ENCODE measurements at regions not wholly inside any gene's neighbourhood (a gene's known extent, or its start where the extent isn't known, plus 50 kb on each side); places are given as distances from the start of the nearest gene placed in this dataset.
A peak's percentile ranks its signal among the peaks of the same experiment; 100 is the strongest.

GRCh38 chr4:53680598-53680997 lies 89.3 kb upstream of the LNX1 start:
- Histone ChIP-seq H3K4me3 (no peak overlapping the region), H3K36me3 (no peaks in the 10 kb centered on the region), H3K4me1 (peaks cover 0 to 8% (median 0%) of the 10 kb centered on the region in 4 donors), H3K9me3 (no peaks in the 10 kb centered on the region), H3K27ac (no peak overlapping the region), H3K27me3 (no peaks in the 10 kb centered on the region)
- intact Hi-C loops (cut with DNase I; ENCODE audit: low total_unique reads) = no loop called here
- no peak for TF ChIP-seq CTCF (IDR thresholded peaks at IDR 0.05)
- DNase-seq = no peak

GRCh38 chr4:53680168-53680567 lies 88.9 kb upstream of the LNX1 start:
- H3K27me3 ChIP-seq = no peaks in the 10 kb centered on the region
- no peaks in the 10 kb centered on the region for H3K9me3 ChIP-seq
- H3K36me3 ChIP-seq = no peaks in the 10 kb centered on the region
- peaks cover 0 to 8% (median 0%) of the 10 kb centered on the region in 4 donors for H3K4me1 ChIP-seq
- no peak overlapping the region for H3K27ac ChIP-seq
- DNase-seq = no peak
- no peak overlapping the region for H3K4me3 ChIP-seq
- intact Hi-C loops (cut with DNase I; ENCODE audit: low total_unique reads) = no loop called here
- no peak for TF ChIP-seq CTCF (IDR thresholded peaks at IDR 0.05)

GRCh38 chr4:53676402-53676871 lies 85.2 kb upstream of the LNX1 start:
- DNase-seq = no peak
- intact Hi-C loops (cut with DNase I; ENCODE audit: low total_unique reads) = no loop called here
- Histone ChIP-seq H3K9me3 (no peaks in the 10 kb centered on the region), H3K27ac (peak overlapping the region; percentile 24 to 29), H3K4me1 (peaks cover 0 to 8% (median 0%) of the 10 kb centered on the region in 4 donors), H3K36me3 (no peaks in the 10 kb centered on the region), H3K4me3 (no peak overlapping the region), H3K27me3 (no peaks in the 10 kb centered on the region)
- no peak for TF ChIP-seq CTCF (IDR thresholded peaks at IDR 0.05)

- no peak for TF ChIP-seq CTCF (IDR thresholded peaks at IDR 0.05)
- Histone ChIP-seq H3K9me3 (no peaks in the 10 kb centered on the region), H3K4me3 (no peak overlapping the region), H3K27ac (no peak overlapping the region), H3K27me3 (no peaks in the 10 kb centered on the region), H3K36me3 (no peaks in the 10 kb centered on the region), H3K4me1 (peaks cover 0 to 8% (median 0%) of the 10 kb centered on the region in 4 donors)
- intact Hi-C loops (cut with DNase I; ENCODE audit: low total_unique reads) = no loop called here
- no peak for DNase-seq
These were observed 83.6 kb upstream of the LNX1 start for GRCh38 chr4:53674903-53675302.

GRCh38 chr4:53672873-53673272 lies 81.6 kb upstream of the LNX1 start:
- peaks cover 0 to 8% (median 0%) of the 10 kb centered on the region in 4 donors for H3K4me1 ChIP-seq
- no peaks in the 10 kb centered on the region for H3K9me3 ChIP-seq
- no peaks in the 10 kb centered on the region for H3K27me3 ChIP-seq
- no peak for DNase-seq
- TF ChIP-seq CTCF (IDR thresholded peaks at IDR 0.05) = no peak
- H3K27ac ChIP-seq = no peak overlapping the region
- H3K4me3 ChIP-seq = no peak overlapping the region
- intact Hi-C loops (cut with DNase I; ENCODE audit: low total_unique reads) = no loop called here
- no peaks in the 10 kb centered on the region for H3K36me3 ChIP-seq

- Histone ChIP-seq H3K4me1 (peaks cover 0 to 7% (median 0%) of the 10 kb centered on the region in 4 donors), H3K4me3 (no peak overlapping the region), H3K27ac (no peak overlapping the region), H3K9me3 (no peaks in the 10 kb centered on the region), H3K36me3 (no peaks in the 10 kb centered on the region), H3K27me3 (no peaks in the 10 kb centered on the region)
- intact Hi-C loops (cut with DNase I; ENCODE audit: low total_unique reads) = no loop called here
- DNase-seq = no peak
- no peak for TF ChIP-seq CTCF (IDR thresholded peaks at IDR 0.05)
These were observed 80.5 kb upstream of the LNX1 start for GRCh38 chr4:53671757-53672156.
